Motor neuron (in vitro differentiated cells): ENCODE measurements at regions not wholly inside any gene's neighbourhood (a gene's known extent, or its start where the extent isn't known, plus 50 kb on each side); places are given as distances from the start of the nearest gene placed in this dataset.
A peak's percentile ranks its signal among the peaks of the same experiment; 100 is the strongest.

Source experiments
- ATAC-seq, 8 experiments: fragments of 200-7000 bp; cut with Tn5 transposase; replicated peaks in 6 of 8; 2 replicates each; pipeline ENCODE4 v1.8.0; 2021; ENCODE audit warnings: mild to moderate bottlenecking in 8 of 8, moderate library complexity in 8 of 8
- H3K27ac ChIP-seq, 2 donors: fragments of 250-450 bp; sonication (Bioruptor Pico); 2 replicates each; pipeline ENCODE4 v1.9.0; 2021; ENCODE audit warnings: antibody characterized with exemption in 2 of 2, mild to moderate bottlenecking in 2 of 2, moderate library complexity in 1 of 2
- H3K4me1 ChIP-seq, 2 donors: fragments of 250-450 bp; sonication (Bioruptor Pico); replicated peaks in 1 of 2; 2 replicates each; pipeline ENCODE4 v1.6.1; 2021; ENCODE audit warnings: antibody characterized with exemption in 2 of 2, mild to moderate bottlenecking in 2 of 2, moderate library complexity in 1 of 2
- H3K4me3 ChIP-seq, 5 donors: fragments of 250-450 bp; sonication (Bioruptor Pico); 2 replicates each; pipeline ENCODE4 v1.9.0; 2021; ENCODE audit warnings: antibody characterized with exemption in 5 of 5, mild to moderate bottlenecking in 5 of 5, moderate library complexity in 4 of 5
- WGBS, 10 experiments: fragments of 450-650 bp; shearing (Covaris generic); methylation state at CpG; one replicate each; pipeline ENCODE4 v1.0.0; 2022; 5-methylcytosine and 5-hydroxymethylcytosine counted together
- in situ Hi-C, 9 experiments: fragments of 400-800 bp; cut with MboI; loops; one replicate each; pipeline ENCODE4 v1.15.0; 2021; ENCODE audit warnings: low sequenced_read_pairs in 9 of 9, low pct_unique_long_range_greater_than_20kb in 2 of 9; ENCODE audit not compliant: unreplicated experiment in 9 of 9

DNA sequence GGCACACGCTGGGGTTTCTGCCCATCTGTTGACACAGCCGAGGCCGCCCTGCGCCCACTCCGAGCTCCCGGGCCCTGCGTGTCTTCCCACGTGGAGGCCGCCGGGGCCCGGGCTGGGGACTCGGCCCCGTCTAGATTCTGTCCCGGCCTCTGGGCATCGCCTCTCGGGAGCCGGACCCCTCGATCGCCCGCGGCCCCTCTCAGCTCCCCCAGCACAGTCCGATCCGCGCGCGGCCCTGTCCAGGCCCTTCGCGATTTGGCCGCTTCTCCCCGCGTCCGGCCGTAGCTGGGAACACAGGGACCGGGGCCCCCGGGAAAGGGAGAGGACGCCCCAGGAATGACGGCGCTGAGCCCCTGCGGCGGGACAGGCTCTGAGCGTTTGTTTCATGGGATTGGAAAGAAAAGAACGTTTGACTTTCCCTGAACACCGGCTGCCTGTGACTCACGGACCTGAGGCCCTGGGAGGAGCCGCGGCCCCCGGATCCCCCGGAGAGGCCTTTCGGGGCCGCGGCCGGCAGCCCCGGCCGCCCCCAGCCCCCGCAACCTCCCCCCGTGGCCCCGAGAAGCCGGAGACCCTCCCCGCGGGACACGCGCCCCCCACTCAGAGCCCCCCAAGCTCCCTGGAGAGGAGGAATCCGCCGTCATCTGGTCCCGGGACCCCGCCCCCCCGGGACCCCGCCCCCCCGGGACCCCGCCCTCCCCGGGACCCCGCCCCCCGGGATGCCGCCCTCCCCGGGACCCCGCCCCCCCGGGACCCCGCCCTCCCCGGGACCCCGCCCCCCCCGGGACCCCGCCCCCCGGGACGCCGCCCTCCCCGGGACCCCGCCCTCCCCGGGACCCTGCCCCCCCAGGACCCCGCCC is 62.7 kb upstream of the CTDP1 start:
- H3K4me1 ChIP-seq, result no peaks in the 10 kb centered on the region
- peak overlapping the region in 2 of 5 donors; percentile 17 to 23 for H3K4me3 ChIP-seq
- no peak overlapping the region for H3K27ac ChIP-seq
- WGBS, 10 experiments, result 20 to 60% (median 53%) methylated on average over 2 to 7 of the region's 89 CpGs; no CpG with 5 or more reads in 6 of the 10 experiments
- ATAC-seq, result peak in 5 of 8 experiments; percentile 47 to 71 (median 63)
- in situ Hi-C loops, result no loop called here

DNA sequence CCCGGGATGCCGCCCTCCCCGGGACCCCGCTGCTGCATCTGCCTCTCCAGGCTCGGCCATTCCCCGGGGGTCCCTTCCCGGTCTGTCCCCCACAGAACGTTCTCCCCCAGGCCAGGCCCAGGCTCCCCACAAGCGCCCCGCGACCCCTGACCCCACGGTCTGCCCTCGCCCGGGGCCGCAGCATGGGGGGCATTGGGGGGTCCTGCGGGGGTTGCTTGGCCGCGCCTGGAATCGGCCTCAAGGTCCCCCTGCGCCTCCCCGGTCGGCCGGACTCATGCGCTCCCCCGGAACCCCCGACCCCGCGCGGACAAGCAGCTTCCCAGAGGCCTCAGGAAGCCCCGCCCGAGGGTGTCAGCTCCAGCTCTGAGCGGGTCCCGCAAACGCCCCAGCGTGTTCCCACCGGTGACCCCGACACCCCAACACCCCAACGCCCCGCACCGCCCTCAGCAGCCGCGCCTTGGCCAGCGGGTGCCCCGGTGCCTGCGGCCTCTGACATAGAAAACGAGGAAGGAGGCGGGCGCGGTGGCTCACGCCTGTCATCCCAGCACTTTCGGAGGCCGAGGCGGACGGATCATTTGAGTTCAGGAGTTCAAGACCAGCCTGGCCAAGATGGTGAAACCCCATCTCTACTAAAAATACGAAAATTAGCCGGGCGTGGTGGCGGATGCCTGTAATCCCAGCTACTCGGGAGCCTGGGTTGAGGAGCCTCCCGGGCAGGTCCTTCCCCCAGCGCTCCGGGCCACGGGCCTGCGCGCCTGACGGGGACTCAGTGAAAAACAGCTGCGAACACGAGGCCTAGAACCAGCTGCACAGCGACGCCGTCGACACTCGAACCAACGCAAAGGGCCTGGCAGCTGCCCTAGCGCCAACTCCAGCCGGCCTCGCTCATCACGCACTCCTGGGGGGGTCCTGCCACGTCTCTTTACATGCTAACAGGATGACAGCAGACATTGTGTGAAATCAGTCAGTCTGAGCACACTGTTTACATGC is 61.8 kb upstream of the CTDP1 start:
- in situ Hi-C loops, result no loop called here
- Histone ChIP-seq H3K4me1 (no peaks in the 10 kb centered on the region), H3K27ac (no peak overlapping the region), H3K4me3 (no peak overlapping the region)
- WGBS, 10 experiments, result 81 to 100% methylated on average over 1 to 4 of the region's 79 CpGs; no CpG with 5 or more reads in 8 of the 10 experiments
- no peak for ATAC-seq

DNA sequence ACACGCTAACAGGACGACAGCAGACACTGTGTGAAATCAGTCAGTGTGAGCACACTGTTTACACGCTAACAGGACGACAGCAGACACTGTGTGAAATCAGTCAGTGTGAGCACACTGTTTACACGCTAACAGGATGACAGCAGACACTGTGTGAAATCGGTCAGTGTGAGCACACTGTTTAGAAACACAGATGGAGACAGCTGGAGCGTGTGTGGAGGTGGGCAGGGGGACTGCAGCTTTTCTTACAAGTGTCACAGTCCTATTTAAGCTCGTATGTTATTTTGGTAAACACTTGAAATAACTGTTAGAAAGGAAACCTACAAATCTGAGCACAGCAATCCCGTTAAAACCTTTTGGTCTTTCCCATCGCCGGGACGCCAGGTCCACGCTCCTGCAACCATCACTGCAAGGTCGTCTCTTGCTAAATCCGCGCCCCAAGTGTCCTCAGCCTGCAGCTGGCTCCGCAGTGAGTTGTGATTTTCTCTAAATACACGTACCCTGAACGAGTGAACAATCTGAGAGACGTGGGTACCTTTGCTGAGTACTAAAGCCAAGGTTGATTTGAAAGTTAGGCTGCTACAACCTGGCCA is 58.9 kb upstream of the CTDP1 start:
- 6 to 100% (median 89%) methylated on average over 1 to 12 of the region's 20 CpGs for WGBS, 10 experiments
- H3K4me3 ChIP-seq, result no peak overlapping the region
- H3K4me1 ChIP-seq, result peaks cover 0 to 10% of the 10 kb centered on the region in 2 donors
- ATAC-seq, result no peak
- in situ Hi-C loops, result no loop called here
- H3K27ac ChIP-seq, result no peak overlapping the region

DNA sequence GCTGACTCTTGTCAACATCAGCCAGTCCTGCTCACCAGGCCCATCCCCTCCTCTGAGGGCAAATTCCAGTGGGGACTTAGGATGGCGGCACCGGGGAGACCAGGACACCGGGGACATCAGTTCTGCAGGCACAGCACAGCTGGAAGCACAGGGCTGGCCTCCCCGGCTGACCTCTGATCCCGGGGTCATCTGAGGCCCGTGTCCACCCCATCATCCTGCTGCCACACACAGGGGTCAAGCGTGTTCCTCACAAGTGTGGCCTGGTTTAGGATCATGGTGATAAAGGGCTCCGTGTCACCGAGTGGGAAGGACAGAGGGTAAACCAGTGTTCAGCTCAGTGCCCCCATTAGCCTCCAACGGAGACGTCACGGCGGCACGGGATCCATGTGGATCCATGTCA is 58.1 kb upstream of the CTDP1 start:
- no peak for ATAC-seq
- WGBS, 10 experiments, result 40 to 90% (median 62%) methylated on average over 1 to 6 of the region's 14 CpGs; no CpG with 5 or more reads in 6 of the 10 experiments
- Histone ChIP-seq H3K27ac (no peak overlapping the region), H3K4me1 (peaks cover 0 to 12% of the 10 kb centered on the region in 2 donors), H3K4me3 (no peak overlapping the region)
- in situ Hi-C loops, result no loop called here

DNA sequence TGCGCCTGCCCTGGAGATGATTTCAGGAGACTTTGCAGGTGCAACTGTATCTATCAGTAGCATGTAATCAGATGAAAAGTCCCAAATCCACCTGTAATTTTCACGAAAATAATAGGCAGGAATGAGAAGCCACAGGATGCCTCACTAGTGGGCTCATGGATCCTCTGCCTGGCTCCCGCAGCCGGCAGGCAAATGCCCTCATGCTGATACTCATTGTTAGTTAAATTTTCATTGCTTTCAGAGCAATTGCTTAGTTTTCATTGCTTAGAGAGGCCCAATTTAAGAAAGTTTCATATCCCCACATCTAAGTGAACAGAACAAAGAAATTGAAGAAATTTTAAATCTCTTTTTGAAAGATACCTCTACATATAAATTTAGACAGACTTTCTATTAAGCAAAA is 57.6 kb upstream of the CTDP1 start:
- WGBS, 10 experiments, result 15 to 57% (median 46%) methylated on average over 1 to 4 of the region's 4 CpGs; no CpG with 5 or more reads in 3 of the 10 experiments
- no peak overlapping the region for H3K4me3 ChIP-seq

DNA sequence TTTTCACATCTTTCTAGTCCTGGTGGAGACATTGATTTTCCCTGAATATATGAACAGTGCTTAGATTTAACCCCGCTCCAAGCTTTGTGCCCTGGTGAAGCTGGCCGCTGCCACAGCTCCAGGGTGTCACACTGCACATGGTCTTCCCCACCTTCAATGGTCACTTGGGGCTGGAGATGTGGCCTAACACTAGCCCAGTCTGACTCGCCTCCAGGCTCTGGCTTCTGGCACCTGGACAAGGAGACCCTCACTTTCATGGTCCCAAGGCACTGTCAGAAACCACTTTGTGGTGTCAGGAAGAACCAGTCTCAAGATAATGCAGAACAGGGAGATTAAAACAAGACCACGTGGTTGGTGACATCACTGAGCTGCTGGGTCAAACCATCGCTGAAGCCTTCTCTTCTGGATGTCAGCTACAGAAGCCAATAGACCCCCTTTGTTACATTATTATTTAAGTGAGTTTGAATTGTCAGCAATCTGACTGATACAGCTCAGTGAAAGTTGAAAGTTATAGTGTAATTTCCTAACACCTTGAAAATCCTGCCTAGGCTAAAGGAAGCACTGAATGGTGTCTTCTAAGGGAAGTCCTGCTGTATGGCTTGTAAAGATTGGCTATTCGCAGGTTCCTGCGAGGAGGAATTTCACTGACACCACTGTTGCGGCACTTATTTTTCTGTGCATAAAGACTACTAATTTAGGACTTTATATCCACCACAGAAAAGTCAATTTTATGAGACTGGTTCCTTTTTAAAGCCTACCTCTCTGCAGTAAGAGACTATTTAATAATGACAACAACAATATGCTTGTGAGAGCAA is 55.0 kb upstream of the CTDP1 start:
- no peak for ATAC-seq
- Histone ChIP-seq H3K4me1 (peaks cover 0 to 12% of the 10 kb centered on the region in 2 donors), H3K27ac (peak overlapping the region in 1 of 2 donors; percentile 39), H3K4me3 (no peak overlapping the region)
- WGBS, 10 experiments, result 85 to 100% (median 96%) methylated on average over 4 to 7 of the region's 8 CpGs; no CpG with 5 or more reads in 4 of the 10 experiments
- in situ Hi-C loops, result loop anchor here in 4 of 9 experiments (25.0 kb wide), 1 partner anchor 237 kb away; the partner anchor contains the start of gene NFATC1 (in 4 of the 4)

More for the DNA sequence above, 57.6 kb upstream of the CTDP1 start:
- in situ Hi-C loops, result no loop called here
- Histone ChIP-seq H3K27ac (no peak overlapping the region), H3K4me1 (peaks cover 0 to 12% of the 10 kb centered on the region in 2 donors)
- ATAC-seq, result peak in 1 of 8 experiments; percentile 32

DNA sequence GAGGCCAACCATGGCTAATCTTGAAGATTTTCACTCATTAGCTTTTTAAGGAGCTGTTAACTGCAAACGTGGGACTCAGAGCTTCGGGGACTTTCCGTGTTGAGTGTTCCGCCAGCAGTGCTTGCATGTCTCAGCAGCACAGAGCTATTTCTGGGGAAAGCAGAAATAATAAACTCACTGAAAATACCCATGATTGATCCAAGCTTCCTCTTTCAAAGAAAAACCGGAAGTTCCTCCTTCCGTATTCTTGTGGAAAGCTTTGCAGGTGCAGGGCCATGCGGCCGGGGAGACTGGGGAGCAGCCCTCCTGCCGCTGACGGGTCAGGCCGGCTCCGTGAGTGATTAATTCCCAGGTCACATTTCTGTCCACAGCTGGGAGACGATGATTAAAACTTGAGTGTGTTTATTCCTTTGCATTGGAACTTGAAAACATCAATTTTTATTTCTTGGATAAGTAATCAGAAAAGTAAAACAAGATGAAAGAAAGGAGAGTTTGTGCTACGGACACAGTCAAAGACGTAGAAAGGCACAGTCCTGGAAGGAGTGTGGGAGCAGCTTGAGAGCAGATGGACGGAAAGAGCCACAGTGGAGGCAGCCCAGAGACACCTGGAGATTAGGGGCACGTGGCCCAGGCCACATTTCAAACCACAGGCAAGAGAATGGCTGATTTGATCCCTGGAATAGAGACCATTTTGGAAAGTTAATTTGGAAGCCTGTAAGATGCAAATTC is 54.2 kb upstream of the CTDP1 start:
- WGBS, 10 experiments, result 16 to 91% (median 55%) methylated on average over 4 to 16 of the region's 17 CpGs; no CpG with 5 or more reads in 2 of the 10 experiments
- Histone ChIP-seq H3K4me1 (peaks cover 0 to 12% of the 10 kb centered on the region in 2 donors), H3K27ac (peak overlapping the region in 1 of 2 donors; percentile 39), H3K4me3 (no peak overlapping the region)
- in situ Hi-C loops, result loop anchor here in 4 of 9 experiments (25.0 kb wide), 1 partner anchor 238 kb away; the partner anchor contains the start of gene NFATC1 (in 4 of the 4)
- ATAC-seq, result peak in 2 of 8 experiments; percentile 27 to 33

DNA sequence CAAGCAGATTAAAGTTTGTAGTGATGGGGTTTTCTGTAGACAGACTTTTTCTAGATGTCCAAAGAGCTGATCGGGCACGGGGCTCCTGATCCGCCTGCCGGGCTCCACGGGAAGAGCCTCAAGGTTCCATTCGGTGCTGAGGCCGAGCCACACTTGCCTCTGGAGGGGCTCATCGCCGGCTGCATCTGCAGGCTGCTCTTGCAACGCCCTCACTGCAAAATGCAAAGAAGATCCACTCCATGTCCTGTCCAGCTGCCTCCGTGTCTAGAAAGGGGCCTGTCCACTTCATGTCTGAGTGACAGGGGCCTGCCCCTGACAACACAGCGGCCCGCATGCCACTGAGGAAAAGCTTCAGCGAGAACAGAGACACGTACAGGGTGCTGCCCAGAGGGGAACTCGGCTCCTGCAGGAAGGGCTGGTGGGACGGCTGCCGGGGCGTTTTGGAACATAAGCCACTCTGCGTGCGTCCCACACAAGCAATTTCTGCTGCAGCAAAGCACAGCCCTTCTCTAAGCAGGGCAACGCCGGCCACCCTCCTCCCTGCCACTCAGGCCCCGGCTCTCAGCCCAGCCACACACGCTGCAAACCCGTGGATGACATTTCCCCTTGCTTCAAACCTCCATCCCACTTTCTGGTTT is 53.6 kb upstream of the CTDP1 start:
- 0 to 92% (median 78%) methylated on average over 1 to 13 of the region's 26 CpGs; no CpG with 5 or more reads in 3 of the 10 experiments for WGBS, 10 experiments
- no peak overlapping the region for H3K27ac ChIP-seq
- no peak overlapping the region for H3K4me3 ChIP-seq
- H3K4me1 ChIP-seq, result peaks cover 0 to 12% of the 10 kb centered on the region in 2 donors
- in situ Hi-C loops, result loop anchor here in 4 of 9 experiments (25.0 kb wide), 1 partner anchor 239 kb away; the partner anchor contains the start of gene NFATC1 (in 4 of the 4)
- peak in 1 of 8 experiments; percentile 25 for ATAC-seq

DNA sequence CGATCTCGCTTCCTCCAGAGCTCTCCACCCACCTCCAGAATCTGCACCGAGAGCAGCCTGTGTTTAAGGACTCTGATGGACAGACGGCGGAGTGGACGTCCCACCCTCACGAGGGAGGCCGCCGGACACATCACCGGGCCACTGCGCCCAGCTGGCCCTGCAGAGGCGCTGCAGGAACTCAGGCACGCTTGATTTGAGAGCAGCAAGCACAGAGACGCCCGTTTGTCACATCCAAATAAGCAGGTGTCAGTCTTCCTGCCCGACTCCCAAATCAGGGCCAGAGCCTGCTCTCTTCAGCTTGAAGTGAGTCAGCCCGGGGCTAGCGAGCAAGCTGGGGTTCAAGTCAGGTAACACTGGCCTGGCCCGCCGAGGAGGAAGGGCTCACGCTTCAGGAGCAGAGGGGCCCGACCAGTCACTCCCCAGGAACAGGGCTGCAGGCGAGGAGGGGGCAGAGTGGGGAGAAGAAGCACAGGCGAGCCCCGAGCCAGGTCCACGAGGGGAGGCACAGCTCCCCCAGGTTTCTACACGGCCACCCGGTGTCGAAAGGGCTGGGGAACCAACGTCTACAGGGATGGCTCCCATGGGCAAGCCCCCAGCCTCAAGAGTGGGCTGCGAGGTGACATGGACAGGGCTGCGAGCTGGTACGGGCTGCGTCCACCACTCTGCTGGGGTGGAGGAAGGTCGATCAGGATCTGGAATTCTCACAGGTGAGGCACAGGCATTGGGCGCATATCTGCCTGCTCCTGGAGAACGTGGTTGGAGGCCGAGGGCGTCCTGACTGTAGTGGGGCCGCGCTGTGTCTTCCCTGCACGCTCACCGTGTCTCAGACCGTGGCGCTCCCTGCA is 52.5 kb upstream of the CTDP1 start:
- 0 to 90% (median 60%) methylated on average over 1 to 14 of the region's 45 CpGs; no CpG with 5 or more reads in 5 of the 10 experiments for WGBS, 10 experiments
- ATAC-seq, result peak in 1 of 8 experiments; percentile 29
- H3K27ac ChIP-seq, result no peak overlapping the region
- in situ Hi-C loops, result loop anchor here in 4 of 9 experiments (25.0 kb wide), 1 partner anchor 240 kb away; the partner anchor contains the start of gene NFATC1 (in 4 of the 4)
- H3K4me3 ChIP-seq, result no peak overlapping the region
- H3K4me1 ChIP-seq, result peaks cover 0 to 12% of the 10 kb centered on the region in 2 donors

DNA sequence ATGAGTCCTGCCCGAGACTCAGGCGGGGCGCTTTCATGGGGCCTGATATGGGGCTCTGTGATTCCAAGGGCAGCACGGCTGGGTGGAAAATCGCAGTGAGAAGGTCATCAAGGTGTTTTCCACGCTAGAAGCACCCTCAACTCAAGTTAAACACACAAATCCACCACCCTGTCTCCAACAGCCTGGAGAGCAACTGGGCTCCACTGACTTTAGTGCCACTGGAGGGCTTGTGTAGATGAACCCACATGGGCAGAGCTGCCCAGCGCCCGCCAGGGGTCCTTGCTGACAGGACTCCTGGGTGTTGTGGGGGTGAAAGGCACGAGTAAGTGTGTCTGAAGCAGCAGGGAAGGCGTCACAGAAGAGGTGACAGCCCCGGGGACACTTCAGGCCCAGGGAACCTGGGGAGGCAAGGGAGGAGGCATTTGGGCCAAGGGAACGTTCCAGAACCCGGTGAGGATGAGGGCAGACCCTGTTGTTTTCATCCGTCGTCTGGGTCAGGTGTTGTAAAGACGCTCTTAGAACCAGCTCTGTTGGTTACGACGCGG is 51.8 kb upstream of the CTDP1 start:
- Histone ChIP-seq H3K27ac (no peak overlapping the region), H3K4me3 (no peak overlapping the region), H3K4me1 (peaks cover 0 to 12% of the 10 kb centered on the region in 2 donors)
- 20 to 97% (median 68%) methylated on average over 1 to 7 of the region's 19 CpGs; no CpG with 5 or more reads in 4 of the 10 experiments for WGBS, 10 experiments
- ATAC-seq, result no peak
- in situ Hi-C loops, result loop anchor here in 4 of 9 experiments (25.0 kb wide), 1 partner anchor 241 kb away; the partner anchor contains the start of gene NFATC1 (in 4 of the 4)
